Transverse colon (tissue), 4 donors: ENCODE measurements at regions not wholly inside any gene's neighbourhood (a gene's known extent, or its start where the extent isn't known, plus 50 kb on each side); places are given as distances from the start of the nearest gene placed in this dataset.

Experiments used
- DNase-seq: peaks from one replicate; pipeline ENCODE4 v3.0.0-alpha.2; 2019
- H3K27ac ChIP-seq, 4 donors: fragments of 200-600 bp; sonication (generic); 2 replicates each; pipeline ENCODE4 v1.5.1; 2016 to 2018; ENCODE audit warnings: inconsistent platforms in 4 of 4
- H3K27me3 ChIP-seq: fragments of 200-600 bp; sonication (generic); 2 replicates; pipeline ENCODE4 v1.5.1; 2017; ENCODE audit warnings: inconsistent platforms
- H3K36me3 ChIP-seq, 4 donors: fragments of 200-600 bp; sonication (generic); 2 replicates each; pipeline ENCODE4 v1.5.1; 2017 to 2019; ENCODE audit warnings: inconsistent platforms in 4 of 4
- H3K4me1 ChIP-seq, 4 donors: fragments of 200-600 bp; sonication (generic); 2 replicates each; pipeline ENCODE4 v1.5.1; 2017 to 2020; ENCODE audit warnings: inconsistent platforms in 4 of 4
- H3K4me3 ChIP-seq, 4 donors: fragments of 200-600 bp; sonication (generic); 1 replicate in 1 of 4; 2 replicates in 3 of 4; pipeline versions ENCODE4 v1.5.1 to v1.6.1; 2017 to 2019; ENCODE audit warnings: inconsistent platforms in 4 of 4
- H3K9me3 ChIP-seq, 2 donors: fragments of 200-600 bp; sonication (generic); 2 replicates each; pipeline ENCODE4 v1.5.1; 2017 to 2019; ENCODE audit warnings: inconsistent platforms in 2 of 2
- CTCF ChIP-seq, 5 experiments: fragments of 200-600 bp in 3 of 5; fragments of 450-650 bp in 2 of 5; sonication (generic) in 3 of 5; IDR thresholded peaks; 1 replicate in 2 of 5; 2 replicates in 3 of 5; pipeline ENCODE4 v1.5.1; 2016 to 2017; ENCODE audit warnings: antibody characterized with exemption in 5 of 5, inconsistent platforms in 3 of 5, mild to moderate bottlenecking in 2 of 5, moderate library complexity in 1 of 5
- EP300 ChIP-seq: sonication (generic); formaldehyde crosslinking; IDR thresholded peaks from one replicate; pipeline ENCODE4 v1.6.1; 2017; ENCODE audit warnings: antibody characterized with exemption, low read depth
- POLR2A ChIP-seq: fragments of 450-650 bp; IDR thresholded peaks from one replicate; pipeline ENCODE4 v1.6.1; 2016; ENCODE audit warnings: antibody characterized with exemption, mild to moderate bottlenecking, moderate library complexity
- POLR2AphosphoS5 ChIP-seq, 3 donors: sonication (generic); formaldehyde crosslinking; IDR thresholded peaks; one replicate each; pipeline ENCODE4 v1.6.1; 2016; ENCODE audit warnings: antibody characterized with exemption in 3 of 3
- WGBS, 2 donors: methylation state at CpG; one replicate each; pipeline ENCODE4 v1.1.5; 2018; ENCODE audit warnings: low coverage in 1 of 2; 5-methylcytosine and 5-hydroxymethylcytosine counted together
- in situ Hi-C, 4 donors: fragments of 200-750 bp; cut with MboI; loops; one replicate each; pipeline versions ENCODE4 v1.15.0 to v1.15.1; 2017; ENCODE audit warnings: low sequenced_read_pairs in 3 of 4, low pct_ligation_motif_present in 1 of 4, low pct_unique_long_range_greater_than_20kb in 1 of 4
- intact Hi-C: fragments of 100-400 bp; cut with DNase I; formaldehyde crosslinking; loops from one replicate; pipeline ENCODE4 v1.15.1; 2023; ENCODE audit warnings: low total_unique reads

- Histone ChIP-seq H3K27ac (no peak overlapping the region), H3K4me3 (no peak overlapping the region), H3K9me3 (no peaks in the 10 kb centered on the region), H3K4me1 (no peaks in the 10 kb centered on the region), H3K36me3 (no peaks in the 10 kb centered on the region), H3K27me3 (no peaks in the 10 kb centered on the region)
- no peak for DNase-seq
- no peak for TF ChIP-seq EP300
- no peak for TF ChIP-seq POLR2A
- TF ChIP-seq POLR2AphosphoS5 (IDR thresholded peaks at IDR 0.05): no peak
- no peak for TF ChIP-seq CTCF (IDR thresholded peaks at IDR 0.05)
- intact Hi-C loops (no loop called here), in situ Hi-C loops (no loop called here)
- whole genome bisulfite sequencing, 2 donors: 39 to 44% methylated on average over 3 to 4 of the region's 4 CpGs
Measured at GRCh38 chr11:107221748-107222285, 203.5 kb upstream of the GUCY1A2 start.

DNA sequence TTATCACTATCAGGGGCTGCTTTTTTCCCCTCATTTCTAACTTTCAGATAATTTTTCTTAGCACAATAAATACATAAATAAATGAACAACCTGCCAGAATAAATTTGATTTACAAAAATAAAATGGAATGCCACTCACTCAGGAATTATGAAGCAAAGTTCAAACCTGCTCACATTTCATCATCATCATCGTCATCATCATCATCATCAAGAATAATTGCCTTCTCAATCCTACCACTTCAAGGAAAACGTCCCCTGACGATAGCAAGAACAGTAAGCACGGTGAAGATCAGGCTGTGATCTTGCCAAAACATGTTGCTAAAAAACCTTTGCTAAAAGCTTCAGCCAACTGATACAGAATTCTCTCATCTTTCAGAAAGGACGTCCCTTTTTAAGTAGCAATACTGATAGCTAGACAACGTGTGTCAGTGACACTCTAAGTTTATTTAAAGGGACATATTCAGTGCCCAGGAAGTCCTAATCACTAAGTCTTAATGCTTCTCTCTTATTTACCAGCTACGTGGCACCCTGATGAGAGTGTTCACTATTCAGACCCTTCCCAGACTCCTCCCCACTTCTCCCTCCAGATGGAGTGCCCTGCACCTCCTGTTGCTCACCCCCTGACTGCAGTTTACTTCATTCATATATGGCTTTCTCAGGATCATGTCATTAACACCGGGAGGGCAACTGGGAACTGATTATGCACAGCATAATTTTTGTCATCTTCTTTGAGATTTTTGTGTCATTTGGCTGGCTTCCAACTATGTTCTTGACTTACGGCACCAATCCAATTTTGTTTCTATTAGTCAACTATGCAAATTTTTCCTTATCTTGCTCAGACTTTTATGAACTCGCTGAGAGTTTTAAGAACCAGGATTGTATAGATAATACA is 200.1 kb upstream of the GUCY1A2 start:
- no peak for DNase-seq
- in situ Hi-C loops: no loop called here

DNA sequence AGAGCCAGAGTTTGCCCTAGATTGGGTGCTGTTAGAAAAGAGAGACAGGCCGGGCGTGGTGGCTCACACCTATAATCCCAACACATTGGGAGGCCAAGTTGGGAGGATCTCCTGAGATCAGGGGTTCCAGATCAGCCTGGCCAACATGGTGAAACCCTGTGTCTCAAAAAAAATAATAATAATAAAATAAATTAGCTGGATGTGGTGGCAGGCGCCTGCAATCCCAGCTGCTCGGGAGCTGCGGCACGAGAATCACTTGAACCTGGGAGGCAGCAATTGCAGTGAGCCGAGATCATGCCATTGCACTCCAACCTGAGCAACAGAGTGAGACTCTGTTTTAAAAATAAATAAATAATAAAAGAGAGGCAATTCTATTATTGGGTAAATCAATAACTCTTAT is 199.2 kb upstream of the GUCY1A2 start:
- TF ChIP-seq EP300 (no peak), POLR2AphosphoS5 (IDR thresholded peaks at IDR 0.05) (no peak), POLR2A (no peak), CTCF (IDR thresholded peaks at IDR 0.05) (no peak)
- Histone ChIP-seq H3K36me3 (no peaks in the 10 kb centered on the region), H3K4me1 (no peaks in the 10 kb centered on the region), H3K4me3 (no peak overlapping the region), H3K9me3 (no peaks in the 10 kb centered on the region), H3K27me3 (no peaks in the 10 kb centered on the region), H3K27ac (no peak overlapping the region)
- in situ Hi-C loops (no loop called here), intact Hi-C loops (no loop called here)
- WGBS, 2 donors: 83 to 90% methylated on average over 2 to 7 of the region's 7 CpGs
- DNase-seq: no peak

More for the DNA sequence above, 200.1 kb upstream of the GUCY1A2 start:
- no peak overlapping the region for H3K27ac ChIP-seq
- H3K4me3 ChIP-seq: no peak overlapping the region
- H3K4me1 ChIP-seq: no peaks in the 10 kb centered on the region
- no peaks in the 10 kb centered on the region for H3K27me3 ChIP-seq
- WGBS, 2 donors: 29 to 45% methylated on average over 5 to 10 of the region's 10 CpGs
- H3K9me3 ChIP-seq: no peaks in the 10 kb centered on the region
- TF ChIP-seq POLR2AphosphoS5 (IDR thresholded peaks at IDR 0.05) (no peak), POLR2A (no peak), CTCF (IDR thresholded peaks at IDR 0.05) (no peak), EP300 (no peak)
- no peaks in the 10 kb centered on the region for H3K36me3 ChIP-seq
- intact Hi-C loops: no loop called here

DNA sequence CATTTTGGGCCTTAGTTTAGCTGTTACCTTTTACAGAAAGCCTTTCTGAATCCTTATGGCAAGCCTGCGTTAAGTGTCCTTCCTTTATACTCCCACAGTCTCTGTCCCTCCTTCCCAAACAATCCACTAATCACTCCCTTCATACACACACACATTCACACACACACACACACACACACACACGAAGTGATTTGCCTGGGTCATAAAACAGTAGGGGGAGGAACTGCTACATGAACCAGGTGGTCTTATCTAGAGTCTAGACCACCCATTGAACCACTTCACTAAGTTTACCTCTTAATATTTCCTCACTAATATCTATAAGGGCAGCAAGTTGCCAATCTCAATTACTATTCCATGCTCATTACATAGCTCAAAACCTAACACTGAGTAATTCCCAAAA is 196.7 kb upstream of the GUCY1A2 start:
- Histone ChIP-seq H3K27ac (no peak overlapping the region), H3K4me1 (no peaks in the 10 kb centered on the region), H3K36me3 (no peaks in the 10 kb centered on the region), H3K9me3 (no peaks in the 10 kb centered on the region), H3K27me3 (no peaks in the 10 kb centered on the region), H3K4me3 (no peak overlapping the region)
- in situ Hi-C loops (no loop called here), intact Hi-C loops (no loop called here)
- WGBS, 2 donors: 25 to 26% methylated on average over 2 of the region's 2 CpGs
- TF ChIP-seq POLR2AphosphoS5 (IDR thresholded peaks at IDR 0.05) (no peak), EP300 (no peak), CTCF (IDR thresholded peaks at IDR 0.05) (no peak)
- DNase-seq: no peak
